ENCODE measurements at regions not wholly inside any gene's neighbourhood (a gene's known extent, or its start where the extent isn't known, plus 50 kb on each side); places are given as distances from the start of the nearest gene placed in this dataset.
A peak's percentile ranks its signal among the peaks of the same experiment; 100 is the strongest.

GRCh38 chr15:31871887-31872281 is 158.4 kb upstream of the CHRNA7 start (continued):
- no peak for TF ChIP-seq MLXIP (CRISPR knock-in tag; IDR thresholded peaks at IDR 0.05; ENCODE audit: borderline replicate concordance)
- TF ChIP-seq U2AF1 (optimal IDR thresholded peaks at IDR 0.05; ENCODE audit: low read depth, low read length), result no peak
- peak; percentile 34; the same call in 1 of the 2 replicates for TF ChIP-seq MAFF (IDR thresholded peaks at IDR 0.05; ENCODE audit: low read depth, low read length)
- TF ChIP-seq ZNF513 (CRISPR knock-in tag; conservative IDR thresholded peaks at IDR 0.05), result no peak
- TF ChIP-seq GFI1 (CRISPR knock-in tag; IDR thresholded peaks at IDR 0.05; ENCODE audit: borderline replicate concordance), result no peak
- no peak for TF ChIP-seq NFE2L1 (CRISPR knock-in tag; IDR thresholded peaks at IDR 0.05; ENCODE audit: borderline replicate concordance)

GRCh38 chr15:31887246-31887645 is 143.1 kb upstream of the CHRNA7 start:
- intact Hi-C loops (cut with micrococcal nuclease; ENCODE audit: unreplicated experiment), result no loop called here
- POLR2A ChIA-PET, result no interaction called here

More at GRCh38 chr15:31887246-31887645, 143.1 kb upstream of the CHRNA7 start:
- no peak for FAIRE-seq
- no peaks in the 10 kb centered on the region for H3K79me2 ChIP-seq (ENCODE audit: insufficient read depth, low read length)
- no peaks in the 10 kb centered on the region for H3K36me3 ChIP-seq (replicated peaks in 1 of 2; ENCODE audit: control insufficient read depth in 1 of 2, insufficient read depth in 2 of 2, low read length in 2 of 2)
- TF ChIP-seq CTCF (CRISPR knock-in tag; IDR thresholded peaks at IDR 0.05) (0 out of 2 replicates have a peak, but pooled peaks have one; percentile 7), ZNF367 (CRISPR knock-in tag; IDR thresholded peaks at IDR 0.05; ENCODE audit: borderline replicate concordance) (no peak)
- CTCF ChIA-PET (ENCODE audit: low intra/inter-chr PET ratio, low total read pairs), result no interaction called here
- H4K20me1 ChIP-seq (ENCODE audit: insufficient read depth, low read length), result no peaks in the 10 kb centered on the region
- H3K27ac ChIP-seq (ENCODE audit: extremely low read length, insufficient read depth, low read length), result no peak overlapping the region
- no peak overlapping the region for H3K4me2 ChIP-seq (ENCODE audit: low read depth, low read length)
- no peak overlapping the region for H2AFZ ChIP-seq (ENCODE audit: low read length)
- no peak overlapping the region for H3K4me3 ChIP-seq (replicated peaks in 1 of 3; ENCODE audit: insufficient read depth in 1 of 3, low read depth in 2 of 3, low read length in 3 of 3)
- H3K27me3 ChIP-seq (ENCODE audit: control insufficient read depth in 1 of 2, insufficient read depth in 2 of 2, low read length in 2 of 2), result peaks cover 0 to 11% of the 10 kb centered on the region in 2 experiments; a peak in 2 of 5 replicates
- H3K9ac ChIP-seq (ENCODE audit: insufficient read depth, low read depth, low read length), result no peak overlapping the region
- peak; percentile 74 for ATAC-seq
- BruUV-seq (replicated peaks), result no TSS peak
- H3K4me1 ChIP-seq (ENCODE audit: insufficient read depth, low read length), result no peaks in the 10 kb centered on the region
- WGBS (ENCODE audit: low lambda C conversion rate), result 13% methylated on average over 9 of the region's 9 CpGs
- H3K9me3 ChIP-seq (ENCODE audit: low read length), result no peaks in the 10 kb centered on the region
- DNase-seq (ENCODE audit: low spot score), result no peak
- in situ Hi-C loops (cut with HindIII; ENCODE audit: extremely low pct_ligation_motif_present, low pct_unique_long_range_greater_than_20kb), result no loop called here

All from HepG2 (cell line).